Limb (tissue), 2 donors: ENCODE measurements at regions not wholly inside any gene's neighbourhood (a gene's known extent, or its start where the extent isn't known, plus 50 kb on each side); places are given as distances from the start of the nearest gene placed in this dataset.
"Not testable (repeated sequence)": the region's sequence is repeated elsewhere in the genome, so short reads cannot be mapped to it uniquely, and the experiment has no call there.

Source experiments
- DNase-seq, 2 donors: peaks; one replicate each; pipeline ENCODE4 v3.0.0-alpha.2; 2016; ENCODE audit errors: extremely low spot score in 2 of 2

DNA sequence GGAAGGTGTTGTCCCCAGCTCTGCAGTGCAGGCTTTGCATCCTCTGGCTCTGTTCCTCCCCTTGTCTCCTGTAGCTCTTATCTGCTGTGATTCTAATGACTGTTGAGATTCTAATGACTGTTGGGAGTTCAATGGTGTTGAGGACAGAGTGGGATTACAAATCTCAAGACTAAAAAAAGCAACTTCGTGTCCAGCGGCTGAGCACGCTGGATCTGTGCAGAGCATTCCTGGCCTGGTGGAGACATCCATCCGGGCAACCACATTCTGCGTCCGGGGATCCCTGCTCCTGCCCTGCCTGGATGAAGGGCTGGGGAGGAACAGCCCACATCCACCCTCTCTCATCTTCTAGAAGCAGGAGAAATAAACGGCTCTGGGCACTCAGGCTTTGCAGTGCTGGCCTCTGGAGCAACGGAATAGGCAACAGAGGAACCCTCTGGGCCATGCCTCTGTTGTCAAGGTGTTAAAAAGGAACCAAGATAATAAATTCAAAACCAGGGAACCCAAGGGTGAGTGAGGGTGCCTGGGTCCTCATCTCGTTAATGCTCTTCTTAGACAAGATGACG, 106.7 kb upstream of the ASB18 start:
- no peak for DNase-seq

DNA sequence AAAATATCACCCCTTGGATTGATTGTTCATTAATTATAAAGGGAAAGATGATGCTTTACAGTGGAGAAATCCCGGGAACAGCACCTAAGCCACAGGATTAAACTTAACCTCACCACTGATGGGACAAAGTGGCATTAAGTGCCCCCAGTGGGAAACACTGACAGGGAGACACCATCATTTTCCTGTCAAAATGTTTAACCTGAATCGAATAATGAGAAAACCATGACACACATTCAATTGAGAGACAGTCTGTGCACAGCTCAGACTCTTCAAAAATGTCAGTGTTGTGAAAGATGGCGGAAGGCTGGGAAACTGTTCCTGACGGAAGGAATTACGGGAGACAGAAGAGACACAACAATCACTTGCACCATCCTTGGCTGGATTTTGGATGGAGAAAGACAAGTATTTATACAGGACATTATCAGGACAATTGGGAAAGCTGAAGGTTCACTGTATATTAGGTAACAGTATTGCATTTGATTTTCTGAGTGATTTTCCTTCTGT, 111.8 kb upstream of the ASB18 start:
- DNase-seq: no peak

DNA sequence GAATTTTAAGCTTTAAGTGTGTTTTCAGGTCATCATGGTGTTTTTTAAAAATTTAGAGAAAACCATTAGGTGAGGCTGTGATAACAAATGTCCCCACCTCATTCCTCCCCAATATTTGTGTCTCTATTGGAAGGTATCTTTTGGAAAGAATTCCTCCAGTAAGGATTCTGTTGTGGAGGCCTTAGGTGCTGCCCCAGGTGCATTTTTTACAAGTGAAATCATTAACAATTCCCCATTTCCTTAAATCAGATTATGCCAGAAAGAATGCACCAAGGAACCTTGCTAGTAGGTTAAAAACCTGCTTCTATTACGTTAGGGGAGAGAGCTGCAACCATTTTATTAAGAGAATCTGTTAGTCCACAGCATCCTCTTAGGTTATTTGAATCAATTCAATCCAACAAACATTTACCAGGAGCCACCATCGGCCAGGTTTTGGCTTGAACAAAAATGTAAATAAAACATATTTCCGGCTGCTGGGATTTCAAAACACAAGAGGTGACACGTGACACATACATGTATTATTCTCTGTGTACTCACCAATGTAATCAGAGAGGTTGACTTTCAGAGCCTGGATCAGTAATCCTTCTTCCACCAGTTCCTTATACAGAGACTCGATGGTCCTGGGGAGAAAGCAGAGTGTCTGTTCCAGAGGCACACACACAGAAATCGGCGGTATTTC, 112.5 kb upstream of the ASB18 start:
- DNase-seq: no peak

DNA sequence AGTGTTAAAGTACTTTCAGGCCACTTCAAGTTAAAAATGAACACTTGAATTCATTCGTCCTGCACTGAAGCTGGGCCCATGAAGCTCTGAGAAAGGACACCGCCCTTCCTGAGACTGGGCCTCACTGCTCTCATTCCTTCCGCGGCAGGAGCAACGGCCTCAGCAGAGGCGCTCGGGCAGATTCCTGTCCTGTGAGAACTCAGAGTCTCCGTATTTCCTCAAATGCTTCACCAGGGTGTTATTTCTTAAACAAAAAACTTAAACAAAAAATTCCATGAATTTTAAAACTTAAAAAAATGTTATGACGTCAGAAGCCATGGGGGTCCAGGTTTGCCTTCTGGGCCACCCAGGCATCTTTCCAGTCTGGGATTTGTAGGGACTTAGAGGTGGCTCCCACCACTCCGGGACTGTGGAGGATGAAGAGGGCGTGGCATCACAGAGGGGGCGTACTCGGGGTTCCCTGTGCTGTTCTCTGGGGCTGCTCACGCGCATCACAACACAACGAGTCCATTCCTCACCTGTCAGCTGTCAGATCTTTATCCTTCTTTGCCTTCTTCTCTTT, 115.9 kb upstream of the ASB18 start:
- DNase-seq: no peak

DNA sequence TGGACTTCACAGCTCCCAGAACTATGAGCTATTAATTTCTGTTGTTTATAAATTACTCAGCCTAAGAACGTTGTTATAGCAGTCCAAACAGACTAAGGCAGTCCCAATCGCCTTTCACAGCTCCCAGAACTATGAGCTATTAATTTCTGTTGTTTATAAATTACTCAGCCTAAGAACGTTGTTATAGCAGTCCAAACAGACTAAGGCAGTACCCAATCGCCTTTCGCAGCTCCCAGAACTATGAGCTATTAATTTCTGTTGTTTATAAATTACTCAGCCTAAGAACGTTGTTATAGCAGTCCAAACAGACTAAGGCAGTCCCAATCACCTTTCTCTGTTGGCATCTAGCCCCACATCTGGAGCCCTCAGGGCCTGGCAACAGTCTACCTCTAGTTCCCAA, 117.0 kb upstream of the ASB18 start:
- DNase-seq: not testable (repeated sequence)

DNA sequence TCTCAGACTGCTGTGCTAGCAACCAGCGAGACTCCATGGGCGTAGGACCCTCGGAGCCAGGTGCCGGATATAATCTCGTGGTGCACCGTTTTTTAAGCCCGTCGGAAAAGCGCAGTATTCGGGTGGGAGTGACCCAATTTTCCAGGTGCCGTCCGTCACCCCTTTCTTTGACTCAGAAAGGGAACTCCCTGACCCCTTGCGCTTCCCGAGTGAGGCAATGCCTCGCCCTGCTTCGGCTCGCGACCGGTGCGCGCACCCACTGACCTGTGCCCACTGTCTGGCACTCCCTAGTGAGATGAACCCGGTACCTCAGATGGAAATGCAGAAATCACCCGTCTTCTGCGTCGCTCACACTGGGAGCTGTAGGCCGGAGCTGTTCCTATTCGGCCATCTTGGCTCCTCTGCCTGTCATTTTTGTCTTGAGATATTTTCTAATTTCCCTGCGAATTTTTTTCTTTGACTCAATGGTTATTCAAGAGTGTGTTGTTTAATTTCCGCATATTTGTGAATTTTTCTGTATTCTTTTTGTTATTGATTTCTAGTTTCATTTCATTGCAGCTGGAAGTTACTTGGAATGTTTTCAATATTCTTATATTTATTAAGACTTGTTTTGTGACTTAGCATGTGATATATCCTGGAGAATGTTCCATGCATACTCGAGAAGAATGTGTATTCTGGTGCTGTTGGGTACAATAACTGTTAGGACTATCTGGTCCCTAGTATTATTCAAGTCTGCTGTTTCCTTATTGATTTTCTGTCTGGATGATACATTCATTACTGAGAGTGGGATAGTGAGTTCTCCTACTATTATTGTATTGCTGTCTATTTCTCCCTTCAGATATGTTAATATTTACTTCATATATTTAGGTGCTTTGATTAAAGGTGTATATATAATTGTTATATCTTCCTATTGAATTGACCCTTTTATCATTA, 125.3 kb upstream of the ASB18 start:
- not testable (repeated sequence) for DNase-seq

DNA sequence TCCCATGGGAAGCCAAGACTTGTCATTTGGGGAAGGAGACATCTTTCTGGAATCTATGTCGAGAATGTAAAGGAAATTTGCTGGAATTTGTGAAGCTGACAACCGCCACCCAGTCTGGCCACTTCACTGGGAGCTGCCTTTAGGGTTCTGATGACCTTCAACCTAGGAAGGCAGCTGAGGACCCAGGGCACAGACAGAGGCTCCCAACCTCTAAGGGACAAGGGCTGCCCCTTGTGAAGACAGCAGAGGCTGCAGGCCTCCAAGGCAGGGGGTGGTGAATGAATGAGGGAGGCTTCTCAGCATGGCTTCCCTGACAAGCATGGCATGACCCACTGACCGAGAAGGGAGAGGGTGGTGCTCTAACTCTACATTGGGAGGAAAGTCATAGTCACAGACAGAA, 128.9 kb upstream of the ASB18 start:
- no peak for DNase-seq

DNA sequence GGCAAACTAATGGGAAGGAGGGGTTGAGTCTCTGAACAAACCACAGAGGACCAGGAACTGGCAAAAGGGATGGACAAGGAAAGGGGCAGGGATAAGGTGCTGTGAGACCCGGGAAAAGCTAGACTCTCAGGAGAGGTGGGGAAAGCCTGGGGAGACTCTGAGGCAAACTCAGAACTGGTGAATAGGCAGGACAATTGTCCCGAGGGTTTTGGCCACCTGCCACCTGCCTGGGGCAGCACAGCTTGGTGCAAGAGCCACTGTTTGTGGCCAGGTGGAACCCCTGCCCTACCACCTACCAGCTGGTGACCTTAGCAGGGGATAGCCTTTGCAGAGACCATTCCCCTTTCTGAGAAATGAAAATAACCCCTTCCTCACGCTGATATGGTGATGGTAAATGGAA, 129.4 kb upstream of the ASB18 start:
- no peak for DNase-seq

DNA sequence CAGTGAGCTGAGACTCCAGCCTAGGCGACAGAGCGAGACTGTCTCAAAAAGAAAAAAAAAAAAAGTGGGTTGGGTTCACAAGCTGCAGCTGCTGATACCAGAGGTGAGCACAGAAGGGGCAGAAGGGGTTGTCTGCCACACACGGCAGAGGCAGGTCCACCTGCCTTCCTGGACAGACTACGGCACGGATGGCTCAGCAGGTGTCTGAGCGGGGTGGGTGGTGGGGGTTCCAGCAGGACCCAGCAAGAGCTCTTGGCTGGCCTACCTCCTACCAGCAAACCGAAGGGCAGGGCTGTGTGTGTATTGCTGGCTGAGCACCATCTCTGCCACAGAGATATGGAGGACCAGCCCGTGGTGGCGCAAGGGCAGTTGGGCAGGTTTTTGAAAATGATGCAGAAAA, 130.4 kb upstream of the ASB18 start:
- no peak for DNase-seq

DNA sequence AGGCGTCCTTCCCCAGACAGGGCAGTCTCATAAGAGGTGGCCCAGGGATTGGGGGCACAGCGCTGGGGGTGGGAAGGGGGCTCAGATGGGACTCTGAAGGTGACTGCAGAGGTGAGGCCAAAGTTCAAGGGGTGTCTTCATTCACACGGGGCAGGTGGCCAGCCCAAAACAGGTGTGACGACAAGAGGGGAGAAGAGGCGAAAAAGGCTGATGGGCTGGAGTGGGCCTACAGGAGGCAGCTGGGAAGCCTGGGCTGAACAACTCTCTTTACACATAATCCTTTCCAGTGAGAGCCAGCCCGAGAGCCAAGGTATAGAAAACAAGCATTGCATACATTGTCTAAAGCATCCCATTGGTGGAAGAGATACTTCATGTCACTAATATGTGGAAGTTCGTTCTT, 130.9 kb upstream of the ASB18 start:
- no peak for DNase-seq

DNA sequence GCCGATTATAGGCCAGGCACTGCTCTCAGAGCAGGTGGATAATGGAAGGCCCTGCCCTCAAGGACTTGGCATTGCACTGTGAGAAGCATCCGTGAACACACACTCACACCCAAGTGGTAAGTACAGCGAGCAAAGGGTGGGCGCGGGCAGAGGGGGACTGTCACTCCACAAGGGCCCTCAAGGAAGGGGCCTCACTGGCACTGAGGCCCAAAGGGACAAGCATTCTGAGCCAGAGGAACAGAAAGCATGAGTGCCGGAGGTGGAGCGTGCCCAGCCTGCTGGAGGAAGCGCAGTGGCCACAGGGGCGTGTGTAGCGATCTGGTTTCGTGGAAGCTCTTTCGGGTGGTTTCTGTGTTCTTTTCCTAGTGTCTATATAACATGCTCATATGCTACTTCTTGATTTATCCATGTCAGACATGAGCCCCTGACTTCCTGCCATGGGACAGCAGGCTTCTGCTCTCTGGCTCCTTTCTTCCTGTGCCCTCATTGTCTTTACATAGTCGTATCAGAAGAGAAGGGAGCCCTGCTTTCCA, 132.7 kb upstream of the ASB18 start:
- DNase-seq: no peak

DNA sequence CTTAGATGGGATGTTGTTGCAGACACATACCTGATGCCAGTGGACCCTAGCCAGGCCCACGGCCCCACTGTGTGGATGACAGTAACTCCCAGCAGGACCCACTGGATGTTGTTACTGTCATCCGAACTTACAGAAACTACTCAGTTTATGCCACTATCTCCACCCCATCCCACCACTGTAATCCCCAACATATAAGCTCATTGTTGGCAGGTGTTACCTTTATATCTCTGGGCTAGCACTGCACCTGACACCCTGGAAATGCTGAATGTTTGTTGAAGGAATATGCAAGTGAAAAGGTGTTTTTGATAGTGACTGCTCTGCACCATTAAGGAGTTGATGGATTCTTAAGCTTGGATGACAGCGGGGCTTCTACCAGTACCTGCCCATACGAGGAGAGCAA, 133.5 kb upstream of the ASB18 start:
- no peak for DNase-seq

DNA sequence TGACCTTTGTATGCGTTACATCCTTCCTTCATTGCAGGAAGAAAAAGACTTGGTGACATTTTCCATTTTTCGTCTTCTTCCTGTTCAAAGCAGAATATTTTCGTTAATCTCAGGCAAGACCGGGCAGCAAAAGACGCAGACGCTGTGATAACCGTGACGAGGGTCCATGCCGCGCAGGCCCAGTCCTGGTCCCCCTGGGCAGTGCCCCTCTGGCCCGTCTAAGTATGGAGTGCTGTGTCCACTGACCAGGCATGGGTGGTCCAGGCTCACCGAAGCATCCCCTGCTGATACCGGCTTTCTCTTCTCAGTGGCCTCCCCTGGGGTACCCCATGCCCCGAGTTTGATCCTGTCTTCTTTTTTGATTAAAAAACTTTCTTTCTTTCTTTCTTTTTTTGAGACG, 135.2 kb upstream of the ASB18 start:
- no peak for DNase-seq

DNA sequence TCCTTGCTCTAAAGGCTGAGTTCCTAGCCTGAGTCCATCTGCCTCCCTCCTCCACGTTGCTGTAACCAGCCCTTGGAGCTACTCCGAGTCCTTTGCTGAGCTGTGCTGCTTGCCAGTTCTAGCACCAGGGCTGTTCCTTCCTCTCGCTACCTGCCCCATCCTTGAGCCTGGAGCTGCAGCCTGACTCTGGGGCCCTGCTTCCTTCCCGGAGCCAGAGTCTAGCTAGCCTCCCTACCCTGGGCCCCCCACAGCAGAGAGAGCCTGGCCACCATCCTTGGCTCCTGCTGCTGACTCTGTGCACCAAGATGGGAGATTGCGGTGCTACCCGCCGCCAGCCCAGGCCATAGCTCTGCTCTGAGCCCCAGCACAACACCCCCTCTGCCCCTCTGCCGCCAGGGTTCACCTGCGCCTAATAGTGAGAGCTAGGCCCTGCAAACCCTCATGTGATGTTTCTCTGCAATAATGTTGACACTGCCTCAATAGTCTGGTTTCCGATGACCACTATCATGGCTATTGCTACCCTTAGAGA, 135.9 kb upstream of the ASB18 start:
- no peak for DNase-seq

DNA sequence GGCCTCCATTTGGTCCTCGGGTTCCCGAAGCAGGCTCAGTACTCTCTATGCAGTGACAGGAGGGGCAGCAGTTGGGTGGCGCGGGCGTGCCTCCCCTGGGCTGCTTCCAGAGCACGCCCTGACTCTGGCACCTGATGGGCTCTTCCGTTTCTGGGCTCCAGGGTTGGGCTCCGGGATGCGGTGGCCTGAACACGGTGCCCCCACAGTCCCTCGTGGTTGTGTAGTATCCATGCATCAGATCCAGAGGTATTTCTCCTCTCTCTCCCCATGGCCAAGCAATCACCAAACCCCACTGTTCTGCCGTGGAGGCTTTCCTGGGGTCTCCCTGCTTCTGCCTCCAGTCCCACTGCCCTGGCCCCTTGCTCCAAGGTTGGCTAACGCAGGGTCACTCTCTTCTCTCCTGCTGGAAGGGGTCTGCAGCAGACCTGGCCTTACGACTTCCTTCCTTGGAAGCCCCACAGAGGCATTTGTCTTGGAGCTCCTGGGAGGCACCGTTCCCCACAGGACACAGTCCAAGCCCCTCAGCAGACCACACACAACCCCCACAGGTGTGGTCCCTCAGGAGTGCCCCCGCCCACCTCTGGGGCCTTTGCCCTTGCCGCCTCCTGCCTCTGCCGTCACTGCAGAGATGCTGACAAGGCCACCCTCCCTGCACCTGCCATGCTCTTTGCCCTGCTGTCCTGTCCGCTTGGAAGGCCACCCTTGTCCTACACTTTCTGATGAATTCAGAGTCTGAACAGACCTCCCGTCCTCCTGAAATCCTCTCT, 136.6 kb upstream of the ASB18 start:
- DNase-seq: no peak

DNA sequence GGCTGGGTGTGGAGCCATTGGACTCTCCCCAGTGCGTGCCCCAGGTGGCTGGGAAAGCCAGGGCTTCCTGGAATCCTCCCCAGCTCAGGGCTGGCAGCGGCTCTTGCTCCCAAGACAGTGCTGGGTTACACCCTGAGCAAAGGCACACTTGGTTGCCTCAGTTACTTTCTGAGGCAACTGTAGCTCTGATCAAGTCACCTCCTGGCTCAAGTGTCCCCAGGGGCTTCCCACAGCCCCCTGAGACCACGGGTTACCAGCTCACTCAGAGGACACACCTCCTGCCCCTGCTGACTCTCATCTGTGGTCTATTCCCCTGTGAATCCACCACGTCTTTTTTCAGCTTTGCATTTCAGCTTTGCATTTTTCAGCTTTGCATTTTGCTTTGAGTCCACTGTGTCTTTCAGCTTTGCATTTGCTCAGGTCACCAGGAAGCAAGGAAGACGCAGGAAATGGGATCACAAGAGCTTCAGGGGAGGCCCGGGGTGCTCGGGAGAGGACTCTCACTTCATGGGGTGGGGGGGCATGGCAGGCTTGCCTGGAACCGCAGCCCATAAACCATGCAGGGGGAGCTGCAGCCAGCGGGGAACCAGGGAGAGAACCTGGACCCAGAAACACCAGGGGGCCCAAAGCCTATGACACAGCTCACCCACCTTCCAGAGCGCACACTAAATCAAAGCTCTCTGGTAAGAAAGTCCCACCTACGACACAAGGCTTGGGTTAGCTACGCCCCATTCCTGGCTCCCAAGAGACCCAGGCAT, 138.0 kb upstream of the ASB18 start:
- DNase-seq: no peak

DNA sequence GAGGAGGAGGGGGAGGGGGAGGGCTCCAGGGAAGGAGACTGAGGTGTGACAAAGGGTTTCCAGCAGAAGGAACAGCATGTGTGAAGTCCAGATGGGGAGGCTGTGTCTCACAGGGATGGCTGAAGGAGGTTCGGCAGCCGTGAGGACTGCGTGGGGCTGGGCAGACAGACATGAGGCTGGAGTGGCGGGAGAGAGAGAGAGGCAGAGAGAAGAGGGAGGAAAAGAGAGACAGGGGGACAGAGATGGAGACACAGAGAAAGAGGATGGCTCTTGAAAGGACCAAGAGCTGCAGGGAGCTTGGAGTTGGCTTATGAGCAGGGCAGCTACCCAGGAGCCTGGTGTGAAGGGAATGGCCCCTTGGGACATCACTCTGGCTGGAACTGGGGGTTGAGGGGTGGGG, 138.9 kb upstream of the ASB18 start:
- DNase-seq: no peak

DNA sequence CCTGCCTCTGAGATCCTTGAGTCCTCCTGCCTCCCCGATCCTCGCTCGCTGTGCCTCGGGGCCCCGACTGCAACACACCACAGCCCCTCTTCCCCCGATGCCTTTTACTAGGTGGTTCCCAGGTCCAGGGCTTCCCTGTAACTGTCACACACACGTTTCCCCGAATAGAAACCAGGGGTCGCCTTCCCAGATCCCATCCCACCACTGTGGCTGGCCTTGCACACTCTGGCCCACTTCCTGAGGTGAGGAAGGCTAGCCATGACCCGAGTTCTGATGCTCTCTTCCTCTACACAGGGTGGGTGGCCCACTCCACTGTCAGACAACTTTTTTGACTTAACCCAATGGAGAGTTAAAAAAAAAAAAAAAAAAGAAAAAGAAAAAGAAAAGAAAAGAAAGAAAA, 139.6 kb upstream of the ASB18 start:
- no peak for DNase-seq

DNA sequence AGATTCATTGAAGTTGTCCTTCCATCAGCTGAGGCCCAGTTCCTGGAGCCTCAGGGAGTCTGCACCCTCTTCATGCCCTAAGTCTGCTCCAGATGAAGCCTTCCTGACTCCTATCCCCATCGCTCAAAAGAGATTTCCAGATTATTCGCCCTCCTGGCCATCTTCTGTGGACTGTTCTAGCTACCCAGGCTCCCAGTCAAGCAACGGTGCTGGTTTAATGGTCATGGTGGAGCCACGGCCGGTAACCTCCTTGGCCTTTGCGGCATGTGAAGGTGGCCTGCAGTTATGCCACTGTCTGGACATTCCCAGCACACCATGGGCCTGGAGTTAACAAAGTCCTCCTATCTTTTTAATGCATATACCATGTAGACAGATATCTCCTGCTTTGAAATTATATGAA, 140.1 kb upstream of the ASB18 start:
- DNase-seq: no peak

DNA sequence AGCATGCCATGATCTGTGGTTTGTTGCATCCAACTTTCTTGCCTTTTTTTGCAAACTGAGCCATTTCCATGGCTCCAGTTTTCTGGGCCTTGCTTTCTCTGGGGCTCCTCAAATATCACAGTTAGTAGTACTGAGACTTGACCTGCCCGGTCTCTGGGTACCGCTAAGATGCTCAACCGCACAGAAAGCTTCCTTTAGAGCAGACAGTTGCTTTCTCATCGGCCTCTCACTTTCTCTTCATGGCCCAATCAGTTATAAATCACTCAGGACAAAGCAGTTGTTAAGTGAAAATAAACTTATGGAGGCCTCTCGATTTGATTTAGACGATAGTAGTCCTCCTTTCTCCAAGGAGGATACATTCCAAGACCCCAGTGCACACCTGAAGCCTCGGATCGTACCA, 141.2 kb upstream of the ASB18 start:
- DNase-seq: no peak
